ENCODE measurements at regions not wholly inside any gene's neighbourhood (a gene's known extent, or its start where the extent isn't known, plus 50 kb on each side); places are given as distances from the start of the nearest gene placed in this dataset.
"Not testable (repeated sequence)": the region's sequence is repeated elsewhere in the genome, so short reads cannot be mapped to it uniquely, and the experiment has no call there.

GRCh38 chr4:154164931-154165839, 326.4 kb downstream of the DCHS2 start:
- DNase-seq (ENCODE audit: low spot score): no peak

- no peak for DNase-seq (ENCODE audit: low spot score)
Observed at GRCh38 chr4:154160519-154161301, 330.9 kb downstream of the DCHS2 start.

GRCh38 chr4:154158361-154159155, 333.0 kb downstream of the DCHS2 start:
- DNase-seq (ENCODE audit: low spot score): no peak

- DNase-seq (ENCODE audit: low spot score): no peak
Observed at GRCh38 chr4:154152546-154152945, 339.1 kb downstream of the DCHS2 start.

GRCh38 chr4:154149236-154149635, 342.4 kb downstream of the DCHS2 start:
- DNase-seq (ENCODE audit: low spot score): not testable (repeated sequence)

GRCh38 chr4:154143720-154144119, 347.9 kb downstream of the DCHS2 start:
- DNase-seq (ENCODE audit: low spot score): no peak

- DNase-seq (ENCODE audit: low spot score): no peak
Observed at GRCh38 chr4:154142664-154143063, 348.9 kb downstream of the DCHS2 start.

GRCh38 chr4:154140869-154141268, 350.7 kb downstream of the DCHS2 start:
- no peak for DNase-seq (ENCODE audit: low spot score)

- no peak for DNase-seq (ENCODE audit: low spot score)
Observed at GRCh38 chr4:154137320-154137905, 348.5 kb upstream of the SFRP2 start.

- DNase-seq (ENCODE audit: low spot score): no peak
Observed at GRCh38 chr4:154135576-154135975, 346.7 kb upstream of the SFRP2 start.

- DNase-seq (ENCODE audit: low spot score): no peak
Observed at GRCh38 chr4:154132406-154132805, 343.5 kb upstream of the SFRP2 start.

- DNase-seq (ENCODE audit: low spot score): no peak
Observed at GRCh38 chr4:154126276-154126675, 337.4 kb upstream of the SFRP2 start.

- DNase-seq (ENCODE audit: low spot score): no peak
Observed at GRCh38 chr4:154125340-154125739, 336.5 kb upstream of the SFRP2 start.

GRCh38 chr4:154124539-154125255, 335.8 kb upstream of the SFRP2 start:
- DNase-seq (ENCODE audit: low spot score): no peak

GRCh38 chr4:154123897-154124296, 335.0 kb upstream of the SFRP2 start:
- DNase-seq (ENCODE audit: low spot score): no peak

GRCh38 chr4:154120690-154121345, 331.9 kb upstream of the SFRP2 start:
- no peak for DNase-seq (ENCODE audit: low spot score)

- no peak for DNase-seq (ENCODE audit: low spot score)
Observed at GRCh38 chr4:154120006-154120676, 331.3 kb upstream of the SFRP2 start.

GRCh38 chr4:154119317-154119716, 330.4 kb upstream of the SFRP2 start:
- DNase-seq (ENCODE audit: low spot score): no peak

- not testable (repeated sequence) for DNase-seq (ENCODE audit: low spot score)
Observed at GRCh38 chr4:154117726-154118125, 328.8 kb upstream of the SFRP2 start.

GRCh38 chr4:154107337-154107736, 318.5 kb upstream of the SFRP2 start:
- no peak for DNase-seq (ENCODE audit: low spot score)
